HL-60/S4 (cell line): ENCODE measurements at regions not wholly inside any gene's neighbourhood (a gene's known extent, or its start where the extent isn't known, plus 50 kb on each side); places are given as distances from the start of the nearest gene placed in this dataset.

ENCODE experiments used
- in situ Hi-C: fragments of 300-500 bp; cut with MboI; formaldehyde crosslinking; loops from 2 replicates; pipeline ENCODE4 v1.14.3; 2022; ENCODE audit warnings: low sequenced_read_pairs

DNA sequence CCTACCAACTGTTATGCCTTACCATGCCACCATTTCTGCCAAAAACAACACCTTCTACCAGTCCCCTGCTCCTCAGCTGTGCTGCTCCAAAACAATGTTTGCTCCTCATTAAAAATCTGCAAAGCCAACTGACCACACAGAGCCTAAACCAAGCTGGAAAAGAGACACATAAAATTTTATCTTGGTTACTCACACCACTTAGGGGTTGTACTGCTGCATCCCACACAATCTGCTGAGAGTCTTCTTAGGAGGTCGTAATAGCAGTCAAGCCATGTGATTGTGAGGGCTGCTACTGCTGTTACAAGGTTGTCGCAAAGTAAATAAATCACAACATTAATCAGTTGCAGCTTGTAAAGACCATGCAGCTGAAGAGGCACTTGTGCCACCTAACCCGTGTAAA lies 607.4 kb upstream of the FAM241A start:
- in situ Hi-C loops, result no loop called here

GRCh38 chr4:111540671-111541070 lies 604.6 kb upstream of the FAM241A start:
- in situ Hi-C loops, result no loop called here

- in situ Hi-C loops, result no loop called here
These were observed 603.2 kb upstream of the FAM241A start for GRCh38 chr4:111542056-111542455.

DNA sequence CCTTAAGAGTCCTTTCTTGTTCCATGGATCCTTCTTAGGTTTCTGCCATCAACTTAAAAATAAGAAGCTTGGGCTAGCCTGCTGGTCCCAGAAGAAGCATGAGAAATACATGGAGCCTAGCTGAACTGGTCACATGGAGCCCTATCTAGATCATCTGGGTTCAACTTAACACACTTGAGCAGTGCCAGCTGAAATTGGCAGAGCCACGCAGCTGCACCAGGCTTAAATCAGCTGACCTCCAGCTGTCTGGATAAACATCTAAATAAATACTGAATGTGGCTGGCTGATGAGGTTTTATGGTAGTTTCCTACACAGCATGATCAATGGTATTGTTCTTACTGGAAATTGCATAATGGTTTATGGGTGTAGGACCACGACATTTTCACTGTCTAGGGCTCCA lies 598.4 kb upstream of the FAM241A start:
- in situ Hi-C loops, result no loop called here

DNA sequence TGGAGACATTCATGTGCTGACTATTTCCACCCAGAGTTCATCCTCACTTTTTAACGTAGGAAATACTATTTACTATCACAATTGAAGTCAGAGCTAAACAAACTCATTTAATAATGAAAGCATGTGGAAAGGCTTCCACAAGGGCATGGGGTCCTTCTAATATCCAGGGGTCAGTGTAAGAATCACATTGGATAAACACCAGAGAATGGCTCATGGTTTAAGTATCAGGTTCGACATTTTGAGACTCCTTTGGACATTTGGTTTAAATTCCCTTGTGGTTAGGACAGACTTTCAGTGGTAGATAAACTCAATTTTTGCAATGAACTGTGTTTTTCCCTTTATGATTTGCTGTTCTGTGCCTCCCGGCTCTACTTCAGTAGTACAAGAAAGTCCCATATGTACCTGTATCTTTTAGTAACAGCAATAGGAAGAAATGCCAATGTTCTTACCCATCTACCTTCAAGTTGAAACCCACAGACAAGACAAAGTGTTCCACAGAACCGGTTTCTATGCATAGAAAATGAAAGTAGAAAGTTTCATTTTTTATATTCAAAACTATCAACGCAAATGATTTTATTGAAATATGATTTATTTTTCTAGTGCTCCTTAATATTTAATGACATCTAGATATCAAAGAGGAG lies 589.0 kb upstream of the FAM241A start:
- in situ Hi-C loops, result no loop called here

DNA sequence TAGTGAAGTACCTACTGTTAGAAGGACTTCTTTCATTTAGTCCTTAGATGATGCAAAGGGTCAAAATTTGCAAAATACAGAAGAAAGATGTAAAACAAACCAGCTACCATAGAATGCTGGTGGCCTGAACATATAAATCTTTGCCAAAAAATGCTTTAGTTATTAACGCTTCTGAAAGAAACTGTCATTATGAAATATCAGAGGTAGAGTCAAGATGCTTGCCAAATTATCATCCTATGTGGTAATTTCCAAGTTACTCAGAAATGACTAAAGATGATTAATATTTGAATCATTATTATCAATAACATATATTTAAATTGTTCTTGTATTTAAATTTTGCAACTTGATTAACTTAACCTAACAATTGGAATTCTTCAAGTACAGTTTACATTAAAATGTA lies 588.4 kb upstream of the FAM241A start:
- in situ Hi-C loops, result no loop called here

- in situ Hi-C loops, result no loop called here
These were observed 582.4 kb upstream of the FAM241A start for GRCh38 chr4:111562826-111563225.

DNA sequence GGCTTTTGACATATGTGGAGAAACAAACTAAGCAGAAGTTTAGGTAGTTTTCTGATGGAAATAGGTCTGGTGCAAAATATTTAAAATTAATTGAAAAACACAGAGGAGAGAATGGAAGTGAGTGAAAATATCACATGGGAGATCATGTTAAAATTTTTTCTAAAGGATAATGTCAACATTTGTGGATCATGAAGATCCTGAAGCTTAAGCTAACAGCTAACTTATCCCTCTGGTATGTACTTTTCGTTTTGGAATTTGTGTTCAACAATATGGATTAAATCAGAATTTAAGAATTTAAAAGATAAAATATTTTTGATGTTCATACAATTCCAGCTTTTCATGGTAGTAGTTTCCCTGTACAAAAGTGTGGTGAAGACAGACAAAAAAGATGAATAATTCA lies 572.8 kb upstream of the FAM241A start:
- in situ Hi-C loops, result no loop called here

DNA sequence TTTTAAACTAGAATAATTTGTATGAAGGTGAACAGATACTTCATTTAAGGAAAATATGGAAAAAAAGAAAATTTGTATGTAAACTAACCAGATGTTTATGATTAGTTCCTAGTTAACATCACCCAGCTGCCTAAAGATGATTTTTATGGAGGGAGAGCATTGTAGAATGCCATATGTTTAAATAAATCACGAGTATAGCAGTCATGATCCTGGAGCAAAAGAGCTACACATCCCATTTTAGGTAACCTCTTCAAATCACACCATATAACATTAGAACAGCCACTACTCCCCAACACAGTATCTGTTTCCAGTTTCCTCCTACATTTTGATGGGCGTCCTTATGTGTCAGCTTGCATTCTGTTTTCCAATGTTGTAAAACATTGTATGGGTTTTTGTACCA lies 571.9 kb upstream of the FAM241A start:
- in situ Hi-C loops, result no loop called here

DNA sequence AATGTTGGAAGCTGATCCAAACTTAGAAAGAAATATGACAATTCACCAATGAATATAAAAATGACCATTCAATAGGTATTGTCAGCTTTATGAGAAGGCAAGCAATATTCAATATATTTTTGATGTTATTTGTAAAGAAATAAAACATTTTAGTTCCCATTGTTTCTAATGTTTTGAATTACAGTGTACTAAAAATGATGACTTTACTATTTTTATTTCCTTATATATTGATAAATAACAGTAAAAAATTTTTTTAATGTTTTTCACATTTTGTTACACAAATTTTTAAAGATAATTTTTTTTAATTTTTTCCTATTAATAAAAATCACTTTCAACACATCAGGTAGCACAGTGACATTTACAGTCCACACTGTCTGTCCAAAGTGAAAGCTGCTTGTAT lies 565.5 kb upstream of the FAM241A start:
- in situ Hi-C loops, result no loop called here

GRCh38 chr4:111595456-111595855 lies 549.8 kb upstream of the FAM241A start:
- in situ Hi-C loops, result no loop called here

GRCh38 chr4:111596491-111596890 lies 548.8 kb upstream of the FAM241A start:
- in situ Hi-C loops, result no loop called here

- in situ Hi-C loops, result no loop called here
These were observed 543.6 kb upstream of the FAM241A start for GRCh38 chr4:111601671-111602070.

DNA sequence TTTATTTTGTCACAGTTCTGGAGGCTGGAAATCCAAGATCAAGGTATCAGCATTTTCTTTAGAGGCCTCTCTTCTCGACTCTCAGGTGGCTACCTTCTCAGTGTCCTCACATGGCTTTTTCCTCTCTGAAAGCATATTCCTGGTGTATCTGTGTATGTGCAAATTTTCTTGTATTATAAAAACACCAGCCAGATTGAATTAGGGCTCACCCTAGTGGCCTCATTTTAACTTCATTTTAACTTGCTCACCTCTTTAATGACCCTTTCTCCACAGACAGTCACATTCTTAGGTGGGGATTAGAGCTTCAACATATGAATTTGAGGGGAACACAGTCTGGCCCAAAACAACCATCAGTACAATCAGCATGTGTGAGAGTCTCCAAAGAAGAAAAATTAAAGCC lies 542.4 kb upstream of the FAM241A start:
- in situ Hi-C loops, result no loop called here

GRCh38 chr4:111605111-111605510 lies 540.1 kb upstream of the FAM241A start:
- in situ Hi-C loops, result no loop called here

DNA sequence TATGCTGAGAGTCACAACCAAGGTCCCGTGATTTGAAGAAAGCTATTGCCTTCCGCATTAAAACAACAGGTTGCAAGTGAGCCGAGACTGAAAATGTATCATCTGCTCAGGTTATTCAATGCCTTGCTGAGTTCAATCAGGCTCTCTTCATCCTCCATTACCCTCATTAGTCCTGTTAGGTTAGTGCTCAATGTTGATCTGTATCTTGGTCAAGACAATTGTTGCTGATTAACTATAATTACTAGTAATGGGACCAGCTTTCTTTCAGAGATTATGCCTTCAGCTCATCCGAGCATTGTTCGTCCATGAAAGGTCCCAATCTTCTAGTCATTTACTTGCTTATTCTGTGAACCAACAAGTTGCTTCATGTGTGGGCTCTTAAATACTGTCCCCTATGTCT lies 534.6 kb upstream of the FAM241A start:
- in situ Hi-C loops, result no loop called here

- in situ Hi-C loops, result no loop called here
These were observed 526.3 kb upstream of the FAM241A start for GRCh38 chr4:111618908-111619307.

GRCh38 chr4:111628437-111628836 lies 516.8 kb upstream of the FAM241A start:
- in situ Hi-C loops, result no loop called here

- in situ Hi-C loops, result no loop called here
These were observed 514.5 kb upstream of the FAM241A start for GRCh38 chr4:111630705-111631104.

DNA sequence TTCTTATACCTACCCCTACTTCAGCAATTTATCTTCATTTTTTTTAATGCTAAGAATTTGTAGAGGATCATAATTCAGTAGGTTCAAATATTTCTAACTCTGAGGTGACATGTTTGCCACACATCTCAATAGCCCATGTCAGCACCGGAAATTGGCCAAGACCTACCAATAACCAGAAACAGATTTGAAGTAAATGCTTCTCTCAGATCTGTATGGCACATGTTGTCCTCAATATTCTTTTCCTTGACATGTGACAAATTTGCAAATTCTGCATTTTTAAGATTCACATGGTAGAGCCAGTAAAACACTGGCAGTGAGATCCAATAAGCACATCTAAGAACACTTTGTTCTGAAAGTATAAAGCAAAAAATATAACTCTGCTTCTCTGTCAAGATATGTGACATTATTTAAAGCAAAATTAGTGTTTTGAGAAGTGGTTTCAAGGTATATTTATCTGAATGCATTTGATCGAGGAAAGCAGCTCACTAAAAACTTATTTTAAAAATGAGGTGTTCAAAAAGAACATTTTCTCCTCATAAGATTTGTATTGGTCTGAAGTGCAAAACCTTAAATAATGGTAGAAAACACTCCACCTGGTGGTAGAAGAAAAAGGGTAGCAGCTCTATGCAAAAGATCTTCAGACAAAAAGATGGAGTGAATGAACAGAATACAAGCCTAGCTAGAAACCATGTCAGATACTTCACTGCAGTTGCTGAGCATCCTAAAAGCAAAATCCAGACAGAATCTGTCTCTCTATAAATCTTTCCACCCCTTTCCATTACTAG lies 513.8 kb upstream of the FAM241A start:
- in situ Hi-C loops, result no loop called here

DNA sequence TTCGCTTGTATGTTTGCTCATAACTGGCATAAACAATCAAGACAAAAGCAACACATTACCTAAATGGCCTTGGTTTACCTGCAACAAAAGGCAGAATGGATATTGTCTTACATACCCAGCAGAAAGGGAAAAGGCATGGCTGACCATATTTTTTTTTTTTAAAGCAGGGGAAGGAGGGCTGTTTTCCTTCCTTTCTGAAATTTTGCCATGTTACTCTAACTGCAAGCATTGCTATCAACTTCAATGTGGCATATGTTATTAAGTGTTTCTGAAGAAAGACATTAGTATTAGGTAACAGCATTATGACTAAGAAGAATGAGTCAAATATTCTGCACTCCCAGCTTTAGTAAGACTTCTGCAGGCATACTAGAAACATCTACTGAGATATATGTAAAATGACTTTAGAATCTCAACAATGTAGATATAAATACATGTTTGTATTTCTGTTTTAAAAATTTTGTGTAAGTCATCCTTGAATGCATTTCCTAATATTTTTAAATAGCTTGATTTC lies 512.6 kb upstream of the FAM241A start:
- in situ Hi-C loops, result no loop called here

DNA sequence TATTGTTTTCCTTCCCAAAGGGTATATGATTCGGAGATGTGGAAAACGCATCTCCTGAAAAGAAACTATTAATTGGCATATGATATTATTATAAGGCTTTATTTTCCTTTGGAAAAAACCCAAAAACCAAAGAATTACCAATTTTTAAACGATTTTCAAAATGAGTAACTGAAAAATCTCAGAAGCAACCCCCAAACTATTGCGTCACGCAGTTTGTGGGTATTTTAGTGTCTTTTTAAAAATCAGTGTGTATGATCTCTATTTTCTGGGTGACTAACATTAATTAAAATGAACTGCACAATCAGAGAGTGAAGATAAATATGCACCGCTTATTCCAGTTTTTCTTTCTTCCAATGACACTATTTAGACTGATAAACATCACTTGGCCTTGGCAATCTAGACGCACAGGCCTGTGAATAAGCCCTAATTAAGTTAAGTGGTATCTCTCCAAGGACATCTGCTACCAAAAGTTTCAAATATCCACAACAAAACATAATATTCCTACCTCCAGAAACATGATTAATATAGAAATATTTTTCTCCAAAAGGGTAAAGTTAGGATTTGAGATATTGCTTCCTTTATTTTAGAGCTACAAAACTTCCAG lies 511.5 kb upstream of the FAM241A start:
- in situ Hi-C loops, result no loop called here
